ENCODE measurements at regions not wholly inside any gene's neighbourhood (a gene's known extent, or its start where the extent isn't known, plus 50 kb on each side); places are given as distances from the start of the nearest gene placed in this dataset.

DNA sequence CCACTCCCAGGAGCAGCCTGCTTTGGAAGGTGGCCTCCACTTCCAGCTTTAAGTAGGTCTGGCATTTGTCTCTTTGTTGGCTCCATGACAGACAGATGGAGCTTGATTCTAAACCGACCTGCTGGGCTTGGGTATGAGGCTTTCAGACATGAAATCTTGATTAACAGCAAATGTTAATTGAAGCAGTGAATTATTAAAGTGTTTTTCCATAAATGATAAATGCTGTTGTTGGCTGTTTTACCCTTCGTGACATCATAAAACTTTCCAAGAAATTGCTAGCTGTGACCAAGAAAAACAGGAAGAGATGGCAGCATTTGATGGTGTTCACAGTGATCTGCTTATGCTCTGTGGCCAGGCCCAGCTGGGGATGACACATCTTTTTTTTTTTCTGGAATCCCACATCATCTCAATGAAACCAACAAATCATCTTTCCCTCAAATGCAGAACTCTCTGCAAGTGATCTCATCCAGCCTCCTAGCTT is 66.1 kb downstream of the RBMXL2 start:
- TF ChIP-seq, protein P1, sequence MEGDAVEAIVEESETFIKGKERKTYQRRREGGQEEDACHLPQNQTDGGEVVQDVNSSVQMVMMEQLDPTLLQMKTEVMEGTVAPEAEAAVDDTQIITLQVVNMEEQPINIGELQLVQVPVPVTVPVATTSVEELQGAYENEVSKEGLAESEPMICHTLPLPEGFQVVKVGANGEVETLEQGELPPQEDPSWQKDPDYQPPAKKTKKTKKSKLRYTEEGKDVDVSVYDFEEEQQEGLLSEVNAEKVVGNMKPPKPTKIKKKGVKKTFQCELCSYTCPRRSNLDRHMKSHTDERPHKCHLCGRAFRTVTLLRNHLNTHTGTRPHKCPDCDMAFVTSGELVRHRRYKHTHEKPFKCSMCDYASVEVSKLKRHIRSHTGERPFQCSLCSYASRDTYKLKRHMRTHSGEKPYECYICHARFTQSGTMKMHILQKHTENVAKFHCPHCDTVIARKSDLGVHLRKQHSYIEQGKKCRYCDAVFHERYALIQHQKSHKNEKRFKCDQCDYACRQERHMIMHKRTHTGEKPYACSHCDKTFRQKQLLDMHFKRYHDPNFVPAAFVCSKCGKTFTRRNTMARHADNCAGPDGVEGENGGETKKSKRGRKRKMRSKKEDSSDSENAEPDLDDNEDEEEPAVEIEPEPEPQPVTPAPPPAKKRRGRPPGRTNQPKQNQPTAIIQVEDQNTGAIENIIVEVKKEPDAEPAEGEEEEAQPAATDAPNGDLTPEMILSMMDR (IDR thresholded peaks at IDR 0.05), result no peak
- no peak for TF ChIP-seq POLR2A (IDR thresholded peaks at IDR 0.05)

All from adrenal gland (tissue), 5 donors.